ENCODE measurements at regions not wholly inside any gene's neighbourhood (a gene's known extent, or its start where the extent isn't known, plus 50 kb on each side); places are given as distances from the start of the nearest gene placed in this dataset.

GRCh38 chr6:66896415-66896814, 1189.4 kb upstream of the EYS start:
- DNase-seq, result no peak

DNA sequence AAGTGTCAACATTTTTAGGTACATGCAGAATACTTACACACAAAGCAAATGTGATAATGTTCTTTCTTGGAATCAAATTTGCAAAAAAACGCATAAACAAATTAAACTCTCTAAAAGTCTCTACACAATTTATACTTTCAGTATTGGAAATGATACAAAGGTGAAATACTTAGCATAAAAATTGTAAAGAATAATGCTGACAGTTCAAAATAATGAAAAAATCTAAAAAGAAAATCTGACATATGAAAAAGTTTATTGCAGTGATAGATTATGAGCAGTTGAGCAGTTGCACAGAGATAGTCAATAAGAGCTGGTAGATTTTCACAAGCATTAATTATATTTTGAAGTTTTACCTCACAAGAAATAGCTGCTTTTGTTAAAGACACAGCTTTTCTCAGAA, 1176.4 kb upstream of the EYS start:
- no peak for DNase-seq

GRCh38 chr6:66866801-66867200, 1159.8 kb upstream of the EYS start:
- DNase-seq, result no peak

GRCh38 chr6:66865771-66866170, 1158.7 kb upstream of the EYS start:
- DNase-seq, result no peak

- no peak for DNase-seq
Measured at GRCh38 chr6:66861007-66861541, 1154.0 kb upstream of the EYS start.

DNA sequence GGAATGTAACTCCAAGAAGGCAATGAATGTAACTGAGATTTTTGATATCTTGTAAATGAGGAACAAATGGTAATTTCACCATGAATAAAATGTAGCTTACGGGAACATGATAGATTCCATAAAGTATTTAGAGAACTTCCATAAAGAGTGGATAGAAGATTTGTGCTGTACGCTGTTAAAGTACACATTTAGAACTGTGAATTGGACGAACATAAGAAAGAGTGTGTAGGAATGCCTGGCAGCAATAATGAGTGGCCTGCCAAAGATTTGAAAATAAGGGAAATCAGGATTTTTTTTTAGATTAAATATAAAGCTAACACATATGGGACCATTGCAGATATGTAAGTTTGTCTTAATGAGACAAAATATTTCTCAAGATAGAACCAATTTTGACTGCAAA, 1153.3 kb upstream of the EYS start:
- no peak for DNase-seq

GRCh38 chr6:66858196-66858595, 1151.2 kb upstream of the EYS start:
- no peak for DNase-seq

- no peak for DNase-seq
Measured at GRCh38 chr6:66854014-66854413, 1147.0 kb upstream of the EYS start.

- no peak for DNase-seq
Measured at GRCh38 chr6:66851930-66852329, 1144.9 kb upstream of the EYS start.

- no peak for DNase-seq
Measured at GRCh38 chr6:66849843-66850242, 1142.8 kb upstream of the EYS start.

- no peak for DNase-seq
Measured at GRCh38 chr6:66848244-66848953, 1141.4 kb upstream of the EYS start.

GRCh38 chr6:66838764-66839163, 1131.7 kb upstream of the EYS start:
- no peak for DNase-seq

GRCh38 chr6:66825539-66825938, 1118.5 kb upstream of the EYS start:
- DNase-seq, result no peak

DNA sequence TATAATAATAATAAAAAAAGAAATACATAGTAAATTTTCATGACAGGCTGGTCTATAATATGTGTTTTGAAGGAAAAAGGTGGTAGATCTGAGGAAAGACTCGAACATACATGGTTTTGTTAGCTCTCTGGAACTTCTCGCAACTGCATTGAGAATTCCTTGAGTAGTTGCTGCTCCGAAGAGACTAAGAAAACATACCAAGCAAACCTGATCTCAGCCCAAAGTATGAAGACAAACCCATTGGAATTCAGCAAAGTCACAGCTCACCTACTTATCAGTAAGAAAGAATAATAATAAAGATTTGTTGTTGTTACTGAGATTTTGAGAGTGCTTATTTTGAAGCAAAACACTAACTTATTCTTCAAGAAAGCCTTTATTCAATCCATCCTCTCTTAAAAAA, 1107.1 kb upstream of the EYS start:
- DNase-seq, result no peak

DNA sequence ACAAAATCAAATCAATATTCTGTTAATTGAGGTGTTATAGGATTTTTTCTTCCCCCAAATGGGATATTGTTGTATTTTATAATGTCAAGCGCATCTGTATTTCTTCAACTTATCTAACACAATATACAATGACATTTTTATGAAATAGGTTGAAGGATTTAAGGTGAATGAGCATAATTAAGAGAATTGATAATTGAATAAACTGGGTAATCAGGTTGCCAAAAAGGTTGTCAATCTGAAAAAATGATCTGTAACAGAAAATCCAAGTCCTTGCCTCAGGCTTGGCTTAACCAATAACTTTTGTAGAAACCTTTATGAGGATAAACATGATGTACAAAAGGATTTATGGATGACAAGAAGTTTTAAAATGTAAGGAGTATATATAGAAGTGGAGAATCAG, 1101.7 kb upstream of the EYS start:
- no peak for DNase-seq

- DNase-seq, result no peak
Measured at GRCh38 chr6:66796987-66797386, 1090.0 kb upstream of the EYS start.

DNA sequence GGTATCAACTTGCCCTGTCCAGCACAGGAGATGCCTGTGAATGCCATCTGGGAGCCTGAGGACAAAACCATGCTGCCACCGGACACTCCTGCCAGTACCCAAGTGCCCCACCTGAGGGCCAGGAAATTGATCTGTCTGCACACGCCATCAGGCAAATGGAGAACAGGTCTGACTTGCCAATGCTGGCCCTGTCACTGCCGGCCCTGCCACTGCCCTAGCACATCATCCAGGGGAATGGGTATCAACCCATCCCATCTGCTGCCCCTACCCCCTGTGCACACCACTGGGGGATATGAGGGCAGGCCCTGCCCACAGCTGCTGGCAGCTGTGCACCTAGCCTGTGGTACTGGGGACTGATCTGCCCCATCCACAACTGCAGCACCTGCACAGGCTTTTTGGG, 1081.6 kb upstream of the EYS start:
- no peak for DNase-seq

- DNase-seq, result no peak
Measured at GRCh38 chr6:66772800-66773199, 1065.8 kb upstream of the EYS start.

GRCh38 chr6:66771626-66772025, 1064.6 kb upstream of the EYS start:
- no peak for DNase-seq

- DNase-seq, result no peak
Measured at GRCh38 chr6:66751630-66752029, 1044.6 kb upstream of the EYS start.

DNA sequence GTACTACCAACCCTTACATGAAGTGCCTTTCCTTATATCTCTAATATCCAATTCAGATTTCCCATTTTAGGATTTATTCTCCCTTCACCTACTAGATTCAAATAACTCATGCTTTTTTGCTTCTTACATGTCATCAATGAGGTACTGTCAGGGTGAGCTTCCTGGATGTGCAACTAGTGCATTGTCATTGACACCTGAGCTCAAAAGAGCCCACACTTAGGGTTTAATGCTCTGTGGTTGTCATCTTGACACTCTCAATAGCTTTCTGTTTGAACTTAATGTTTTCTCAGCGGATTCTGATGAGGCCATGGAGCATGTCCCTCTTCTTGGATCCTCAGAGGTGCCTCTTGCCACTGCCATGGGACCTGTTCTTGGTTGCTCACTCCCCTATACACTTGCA, 1033.3 kb upstream of the EYS start:
- DNase-seq, result no peak

DNA sequence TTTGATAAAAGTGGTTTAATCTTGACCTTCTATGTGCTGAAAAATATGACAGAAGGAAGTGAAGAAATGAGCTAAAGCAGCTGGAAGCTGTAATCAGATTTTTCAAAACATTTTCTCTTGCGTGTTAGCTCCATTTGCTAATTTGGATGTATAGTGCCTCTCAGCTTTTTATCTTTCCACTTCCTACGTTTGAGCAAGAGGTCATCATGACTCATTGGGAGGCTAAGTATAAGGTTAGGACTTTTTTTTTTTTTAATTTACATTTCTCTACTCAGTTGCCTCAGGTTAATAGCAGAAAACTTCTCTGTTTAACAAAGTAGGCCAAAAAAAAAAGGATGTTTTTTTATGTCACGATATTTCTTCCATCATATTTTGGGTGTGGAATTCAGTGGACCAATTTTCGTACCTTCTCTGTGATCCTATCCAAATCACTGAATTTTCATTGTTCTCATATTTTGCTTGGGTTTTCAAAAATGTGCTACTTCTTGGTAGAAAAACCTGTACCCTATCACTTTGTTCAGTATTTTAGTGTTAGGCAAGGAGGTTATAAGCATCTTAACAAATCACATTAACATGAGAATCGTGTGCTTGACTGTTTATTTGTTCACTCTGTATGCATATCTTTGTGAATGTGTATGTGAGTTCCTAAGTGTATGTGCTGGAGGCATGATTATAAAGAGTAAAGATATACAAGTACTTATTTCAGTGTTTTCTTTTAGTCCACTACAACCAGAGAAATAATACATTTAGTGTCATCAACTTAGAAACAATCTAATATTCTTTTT, 1028.3 kb upstream of the EYS start:
- no peak for DNase-seq

DNA sequence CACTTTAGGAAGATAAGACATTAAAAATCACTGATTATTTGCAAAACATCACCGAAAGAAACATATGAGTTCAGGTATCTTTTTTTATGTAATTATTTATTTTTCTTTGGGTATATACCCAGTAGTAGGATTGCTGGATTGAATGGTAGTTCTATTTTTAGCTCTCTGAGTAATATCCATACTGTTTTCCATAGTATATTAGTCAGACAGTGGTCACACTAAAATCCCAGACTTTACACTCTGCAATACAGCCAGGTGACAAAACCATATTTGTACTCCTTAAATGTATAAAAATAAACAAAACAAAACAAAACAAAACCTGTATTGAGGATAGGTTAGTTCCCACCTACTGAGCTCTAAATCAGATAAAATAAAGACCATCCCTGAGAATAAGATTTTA, 1024.3 kb upstream of the EYS start:
- DNase-seq, result no peak

GRCh38 chr6:66725670-66726069, 1018.6 kb upstream of the EYS start:
- DNase-seq, result no peak

Data from C1 segment of cervical spinal cord (tissue), 14 donors.